Muscle of arm (tissue), 1 donor: ENCODE measurements at regions not wholly inside any gene's neighbourhood (a gene's known extent, or its start where the extent isn't known, plus 50 kb on each side); places are given as distances from the start of the nearest gene placed in this dataset.

ENCODE experiments used
- DNase-seq: peaks from one replicate; pipeline ENCODE4 v3.0.0-alpha.2; 2013

GRCh38 chr14:55734731-55735130, 154.7 kb downstream of the KTN1 start:
- no peak for DNase-seq

GRCh38 chr14:55739967-55740648, 160.1 kb downstream of the KTN1 start:
- no peak for DNase-seq

- DNase-seq = no peak
These were observed 160.6 kb downstream of the KTN1 start for GRCh38 chr14:55740649-55740989.

GRCh38 chr14:55741240-55741639, 161.2 kb downstream of the KTN1 start:
- DNase-seq = no peak

- DNase-seq = no peak
These were observed 163.5 kb downstream of the KTN1 start for GRCh38 chr14:55743551-55743950.

GRCh38 chr14:55744321-55744720, 164.3 kb downstream of the KTN1 start:
- no peak for DNase-seq

- no peak for DNase-seq
These were observed 165.9 kb downstream of the KTN1 start for GRCh38 chr14:55745906-55746305.

GRCh38 chr14:55746558-55746957, 166.6 kb downstream of the KTN1 start:
- DNase-seq = no peak

GRCh38 chr14:55747186-55747585, 167.2 kb downstream of the KTN1 start:
- DNase-seq = no peak

GRCh38 chr14:55749201-55749812, 169.3 kb downstream of the KTN1 start:
- no peak for DNase-seq

- DNase-seq = no peak
These were observed 169.9 kb downstream of the KTN1 start for GRCh38 chr14:55749946-55750345.

- no peak for DNase-seq
These were observed 172.8 kb downstream of the KTN1 start for GRCh38 chr14:55752580-55753390.

- DNase-seq = no peak
These were observed 174.5 kb downstream of the KTN1 start for GRCh38 chr14:55754471-55754870.

GRCh38 chr14:55754871-55755270, 174.9 kb downstream of the KTN1 start:
- no peak for DNase-seq

GRCh38 chr14:55756078-55756477, 176.1 kb downstream of the KTN1 start:
- no peak for DNase-seq

GRCh38 chr14:55756557-55756956, 176.6 kb downstream of the KTN1 start:
- DNase-seq = no peak

- no peak for DNase-seq
These were observed 178.8 kb downstream of the KTN1 start for GRCh38 chr14:55758796-55759195.

- DNase-seq = no peak
These were observed 181.0 kb downstream of the KTN1 start for GRCh38 chr14:55760789-55761566.

GRCh38 chr14:55761651-55762050, 181.6 kb downstream of the KTN1 start:
- no peak for DNase-seq

GRCh38 chr14:55762595-55763232, 182.7 kb downstream of the KTN1 start:
- no peak for DNase-seq

GRCh38 chr14:55764784-55765183, 184.8 kb downstream of the KTN1 start:
- no peak for DNase-seq

- no peak for DNase-seq
These were observed 186.1 kb downstream of the KTN1 start for GRCh38 chr14:55766071-55766470.
